GM10248 (cell line): ENCODE measurements at regions not wholly inside any gene's neighbourhood (a gene's known extent, or its start where the extent isn't known, plus 50 kb on each side); places are given as distances from the start of the nearest gene placed in this dataset.

ENCODE experiments used
- CTCF ChIA-PET: fragments of 300-600 bp; sonication (Branson Sonifier 250); formaldehyde crosslinking; extraction: SDS; loops from one replicate; lab custom pipeline; 2021; ENCODE audit warnings: antibody characterized with exemption; lab: Yijun Ruan, JAX
- POLR2A ChIA-PET: fragments of 350-650 bp; sonication (Branson Sonifier 250); formaldehyde crosslinking; extraction: SDS; loops from one replicate; lab custom pipeline; 2020; ENCODE audit warnings: antibody characterized with exemption; lab: Yijun Ruan, JAX
- DNase-seq: peaks from one replicate; pipeline ENCODE4 v3.0.0; 2012; ENCODE audit errors: extremely low spot score
- TF ChIP-seq, protein P1 (sequence below): IDR thresholded peaks from 2 replicates; pipeline ENCODE4 v1.5.1; 2012; ENCODE audit warnings: mild to moderate bottlenecking, low read depth; ENCODE audit errors: extremely low read depth, missing control alignments, control extremely low read depth

GRCh38 chr4:59987289-59987688, 1212.8 kb upstream of the ADGRL3 start:
- TF ChIP-seq, protein P1, sequence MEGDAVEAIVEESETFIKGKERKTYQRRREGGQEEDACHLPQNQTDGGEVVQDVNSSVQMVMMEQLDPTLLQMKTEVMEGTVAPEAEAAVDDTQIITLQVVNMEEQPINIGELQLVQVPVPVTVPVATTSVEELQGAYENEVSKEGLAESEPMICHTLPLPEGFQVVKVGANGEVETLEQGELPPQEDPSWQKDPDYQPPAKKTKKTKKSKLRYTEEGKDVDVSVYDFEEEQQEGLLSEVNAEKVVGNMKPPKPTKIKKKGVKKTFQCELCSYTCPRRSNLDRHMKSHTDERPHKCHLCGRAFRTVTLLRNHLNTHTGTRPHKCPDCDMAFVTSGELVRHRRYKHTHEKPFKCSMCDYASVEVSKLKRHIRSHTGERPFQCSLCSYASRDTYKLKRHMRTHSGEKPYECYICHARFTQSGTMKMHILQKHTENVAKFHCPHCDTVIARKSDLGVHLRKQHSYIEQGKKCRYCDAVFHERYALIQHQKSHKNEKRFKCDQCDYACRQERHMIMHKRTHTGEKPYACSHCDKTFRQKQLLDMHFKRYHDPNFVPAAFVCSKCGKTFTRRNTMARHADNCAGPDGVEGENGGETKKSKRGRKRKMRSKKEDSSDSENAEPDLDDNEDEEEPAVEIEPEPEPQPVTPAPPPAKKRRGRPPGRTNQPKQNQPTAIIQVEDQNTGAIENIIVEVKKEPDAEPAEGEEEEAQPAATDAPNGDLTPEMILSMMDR = no peak
- DNase-seq = no peak
- CTCF ChIA-PET = no interaction called here
- POLR2A ChIA-PET = no interaction called here

DNA sequence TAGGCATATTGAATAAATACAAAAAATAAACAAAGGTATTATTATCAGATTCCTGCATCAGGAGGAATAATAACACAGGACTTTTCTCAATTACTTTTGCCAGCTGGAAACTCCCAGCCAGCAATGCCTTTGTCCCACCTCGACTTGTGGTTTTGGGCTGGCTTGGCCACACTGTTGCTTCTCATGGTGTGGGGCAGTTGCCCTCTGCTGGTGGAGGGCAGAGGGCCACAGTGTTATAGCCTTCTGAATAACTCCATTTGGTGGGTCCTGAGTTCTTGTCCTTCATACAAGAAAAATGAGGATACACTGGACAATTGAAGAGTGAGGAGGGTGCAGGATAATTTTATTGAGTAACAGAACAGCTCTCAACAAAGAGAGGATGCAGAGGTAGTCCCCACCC, 1206.0 kb upstream of the ADGRL3 start:
- no peak for DNase-seq
- TF ChIP-seq, protein P1 = no peak
- POLR2A ChIA-PET = no interaction called here
- CTCF ChIA-PET = no interaction called here

DNA sequence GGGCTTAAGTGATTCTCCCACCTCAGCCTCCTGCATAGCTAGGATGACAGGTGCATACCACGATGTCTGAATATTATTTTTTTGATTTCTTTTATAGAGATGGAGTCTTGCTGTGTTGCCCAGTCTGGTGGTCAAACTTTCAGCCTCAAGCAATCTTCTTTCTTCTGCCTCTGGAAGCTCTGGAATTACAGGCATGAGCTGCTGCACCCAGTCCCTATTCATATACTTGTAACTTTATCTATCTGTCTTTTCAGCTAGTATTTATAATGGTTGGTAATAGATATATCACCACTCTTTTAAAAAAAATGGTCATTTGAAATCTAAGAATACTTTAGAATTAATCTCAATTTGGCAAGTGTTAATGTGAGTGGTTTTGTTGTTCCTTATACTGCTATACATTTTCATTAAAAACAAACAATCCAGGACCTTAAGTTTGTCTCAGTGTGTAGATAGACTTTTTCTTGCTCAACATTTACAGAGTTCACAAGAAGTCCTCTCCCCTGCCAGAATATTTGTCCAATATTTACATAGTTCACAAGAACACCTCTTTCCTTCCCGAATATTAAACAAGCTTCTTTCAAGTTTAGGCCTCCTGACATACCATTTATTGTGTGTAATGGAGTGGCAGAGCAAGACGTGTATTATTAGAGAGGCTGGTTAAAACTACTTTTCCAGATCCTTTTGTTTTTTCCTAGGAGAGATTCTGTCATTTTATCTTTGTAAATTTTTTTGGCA, 1197.4 kb upstream of the ADGRL3 start:
- TF ChIP-seq, protein P1 = no peak
- POLR2A ChIA-PET = no interaction called here
- no peak for DNase-seq
- CTCF ChIA-PET = no interaction called here

GRCh38 chr4:60013464-60014184, 1186.5 kb upstream of the ADGRL3 start:
- TF ChIP-seq, protein P1 = no peak
- ChIA-PET CTCF (interaction anchor here (0.9 to 1.3 kb wide), 2 partner anchors 8 to 15 kb away, joined by 3 read pairs; no protein-coding TSS in a partner anchor), POLR2A (no interaction called here)
- DNase-seq = no peak

GRCh38 chr4:60016971-60017370, 1183.2 kb upstream of the ADGRL3 start:
- TF ChIP-seq, protein P1 = no peak
- ChIA-PET CTCF (no interaction called here), POLR2A (no interaction called here)
- DNase-seq = no peak

- POLR2A ChIA-PET = no interaction called here
- DNase-seq = no peak
- CTCF ChIA-PET = no interaction called here
- TF ChIP-seq, protein P1 = no peak
Measured at GRCh38 chr4:60019180-60019579, 1180.9 kb upstream of the ADGRL3 start.
